ENCODE measurements at regions not wholly inside any gene's neighbourhood (a gene's known extent, or its start where the extent isn't known, plus 50 kb on each side); places are given as distances from the start of the nearest gene placed in this dataset.

DNA sequence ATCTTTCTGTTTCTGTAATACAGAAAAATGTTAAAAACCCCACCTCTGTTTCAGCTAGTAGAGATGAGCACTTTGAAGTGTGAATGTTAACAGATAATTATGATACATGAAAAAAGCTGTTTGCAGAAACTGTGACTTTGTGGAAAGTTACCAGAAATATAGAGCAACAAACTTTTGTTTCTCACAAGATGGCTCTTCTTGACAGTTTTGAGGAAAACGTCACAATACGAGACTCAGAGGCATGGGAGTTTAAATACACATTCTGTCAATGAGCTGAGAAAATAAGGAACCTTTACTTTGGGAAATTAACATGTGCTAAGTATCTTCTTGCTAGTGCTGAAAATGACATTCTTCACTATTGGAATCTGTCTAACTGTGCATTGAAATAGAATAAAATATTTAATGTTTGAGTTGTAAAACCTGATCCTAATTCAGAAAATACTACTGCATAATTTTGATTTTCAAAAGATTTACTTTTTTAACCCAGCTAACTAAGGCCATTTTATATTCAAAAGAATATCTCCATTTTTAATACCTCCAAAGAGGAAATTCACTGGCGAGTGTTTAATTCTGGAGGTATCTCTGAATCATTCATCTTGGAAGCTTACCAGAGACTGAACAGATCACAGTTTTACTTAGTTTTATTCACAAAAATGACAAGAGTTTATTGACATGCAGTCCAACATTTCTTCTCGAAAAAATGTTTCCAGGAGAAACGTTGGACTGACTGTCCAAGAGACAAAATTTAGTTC, 308.9 kb upstream of the LRFN5 start:
- H3K27ac ChIP-seq (ENCODE audit: low read depth, low read length) = no peak overlapping the region

GRCh38 chr14:41295734-41296133, 310.9 kb upstream of the LRFN5 start:
- no peaks in the 10 kb centered on the region for H3K27me3 ChIP-seq (ENCODE audit: control insufficient read depth, insufficient read depth, low read length)
- H3K27ac ChIP-seq (ENCODE audit: low read depth, low read length) = no peak overlapping the region
- no peaks in the 10 kb centered on the region for H3K9me3 ChIP-seq (ENCODE audit: control insufficient read depth, insufficient read depth, low read length)
- no peak overlapping the region for H3K9ac ChIP-seq (ENCODE audit: low read depth, low read length)
- H3K36me3 ChIP-seq (ENCODE audit: control insufficient read depth, insufficient read depth, low read length) = no peaks in the 10 kb centered on the region
- H3K4me3 ChIP-seq (ENCODE audit: low read depth, low read length) = no peak overlapping the region
- H3K4me1 ChIP-seq (ENCODE audit: control insufficient read depth, insufficient read depth, low read length) = peaks cover 4% of the 10 kb centered on the region

More for the DNA sequence above, 308.9 kb upstream of the LRFN5 start:
- Histone ChIP-seq H3K27me3 (ENCODE audit: control insufficient read depth, insufficient read depth, low read length) (no peaks in the 10 kb centered on the region), H3K4me3 (ENCODE audit: low read depth, low read length) (no peak overlapping the region), H3K36me3 (ENCODE audit: control insufficient read depth, insufficient read depth, low read length) (no peaks in the 10 kb centered on the region), H3K9me3 (ENCODE audit: control insufficient read depth, insufficient read depth, low read length) (no peaks in the 10 kb centered on the region), H3K4me1 (ENCODE audit: control insufficient read depth, insufficient read depth, low read length) (peaks cover 19% of the 10 kb centered on the region), H3K9ac (ENCODE audit: low read depth, low read length) (no peak overlapping the region)

- Histone ChIP-seq H3K27me3 (ENCODE audit: control insufficient read depth, insufficient read depth, low read length) (no peaks in the 10 kb centered on the region), H3K9me3 (ENCODE audit: control insufficient read depth, insufficient read depth, low read length) (no peaks in the 10 kb centered on the region), H3K9ac (ENCODE audit: low read depth, low read length) (no peak overlapping the region), H3K36me3 (ENCODE audit: control insufficient read depth, insufficient read depth, low read length) (no peaks in the 10 kb centered on the region), H3K27ac (ENCODE audit: low read depth, low read length) (no peak overlapping the region), H3K4me3 (ENCODE audit: low read depth, low read length) (no peak overlapping the region), H3K4me1 (ENCODE audit: control insufficient read depth, insufficient read depth, low read length) (no peaks in the 10 kb centered on the region)
Observed at GRCh38 chr14:41289025-41289424, 317.7 kb upstream of the LRFN5 start.

GRCh38 chr14:41285186-41285748, 321.4 kb upstream of the LRFN5 start:
- Histone ChIP-seq H3K36me3 (ENCODE audit: control insufficient read depth, insufficient read depth, low read length) (no peaks in the 10 kb centered on the region), H3K27ac (ENCODE audit: low read depth, low read length) (no peak overlapping the region), H3K4me3 (ENCODE audit: low read depth, low read length) (no peak overlapping the region), H3K9ac (ENCODE audit: low read depth, low read length) (no peak overlapping the region), H3K9me3 (ENCODE audit: control insufficient read depth, insufficient read depth, low read length) (no peaks in the 10 kb centered on the region), H3K27me3 (ENCODE audit: control insufficient read depth, insufficient read depth, low read length) (no peaks in the 10 kb centered on the region), H3K4me1 (ENCODE audit: control insufficient read depth, insufficient read depth, low read length) (no peaks in the 10 kb centered on the region)

DNA sequence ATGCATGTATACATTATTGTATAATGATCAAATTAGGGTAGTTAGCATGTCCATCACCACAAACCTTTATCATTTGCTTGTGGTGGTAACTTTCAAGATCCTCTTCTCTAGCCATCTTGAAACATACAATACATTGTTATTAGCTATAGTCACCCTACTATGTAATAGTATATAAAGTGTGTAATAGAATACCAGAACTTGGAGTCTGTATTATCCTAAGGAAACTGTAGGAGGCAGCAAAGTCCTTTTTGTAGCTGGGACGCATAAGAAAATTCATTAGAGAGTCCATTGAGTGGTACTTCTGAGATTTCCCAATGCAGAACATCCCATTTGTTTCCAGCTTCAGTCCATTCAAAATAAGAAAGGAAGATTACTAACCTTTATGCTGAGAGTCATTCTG, 325.9 kb upstream of the LRFN5 start:
- Histone ChIP-seq H3K27ac (ENCODE audit: low read depth, low read length) (no peak overlapping the region), H3K9me3 (ENCODE audit: control insufficient read depth, insufficient read depth, low read length) (no peaks in the 10 kb centered on the region), H3K9ac (ENCODE audit: low read depth, low read length) (no peak overlapping the region), H3K27me3 (ENCODE audit: control insufficient read depth, insufficient read depth, low read length) (no peaks in the 10 kb centered on the region), H3K36me3 (ENCODE audit: control insufficient read depth, insufficient read depth, low read length) (no peaks in the 10 kb centered on the region), H3K4me1 (ENCODE audit: control insufficient read depth, insufficient read depth, low read length) (no peaks in the 10 kb centered on the region), H3K4me3 (ENCODE audit: low read depth, low read length) (no peak overlapping the region)

DNA sequence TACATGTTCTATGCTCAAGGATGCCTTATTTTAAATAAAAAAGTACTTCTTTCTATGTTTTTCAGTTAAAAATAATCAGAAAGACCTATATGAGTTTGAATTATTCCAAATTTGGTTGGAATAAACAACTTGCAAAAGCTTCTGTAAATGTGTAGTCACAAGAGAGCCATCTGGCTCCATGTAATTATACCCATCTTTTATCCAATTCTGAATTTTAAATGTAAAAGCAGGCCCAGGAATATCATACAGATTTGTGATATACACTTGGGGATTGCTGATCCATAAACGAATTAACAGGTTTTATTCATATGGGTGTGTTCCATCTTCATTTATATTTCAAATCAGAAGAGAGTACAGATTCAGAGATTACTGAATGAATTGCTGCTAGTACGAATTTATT, 329.2 kb upstream of the LRFN5 start:
- H3K9ac ChIP-seq (ENCODE audit: low read depth, low read length) = no peak overlapping the region
- H3K27me3 ChIP-seq (ENCODE audit: control insufficient read depth, insufficient read depth, low read length) = no peaks in the 10 kb centered on the region
- H3K36me3 ChIP-seq (ENCODE audit: control insufficient read depth, insufficient read depth, low read length) = no peaks in the 10 kb centered on the region
- H3K4me1 ChIP-seq (ENCODE audit: control insufficient read depth, insufficient read depth, low read length) = no peaks in the 10 kb centered on the region
- no peak overlapping the region for H3K27ac ChIP-seq (ENCODE audit: low read depth, low read length)
- no peak overlapping the region for H3K4me3 ChIP-seq (ENCODE audit: low read depth, low read length)
- H3K9me3 ChIP-seq (ENCODE audit: control insufficient read depth, insufficient read depth, low read length) = no peaks in the 10 kb centered on the region

DNA sequence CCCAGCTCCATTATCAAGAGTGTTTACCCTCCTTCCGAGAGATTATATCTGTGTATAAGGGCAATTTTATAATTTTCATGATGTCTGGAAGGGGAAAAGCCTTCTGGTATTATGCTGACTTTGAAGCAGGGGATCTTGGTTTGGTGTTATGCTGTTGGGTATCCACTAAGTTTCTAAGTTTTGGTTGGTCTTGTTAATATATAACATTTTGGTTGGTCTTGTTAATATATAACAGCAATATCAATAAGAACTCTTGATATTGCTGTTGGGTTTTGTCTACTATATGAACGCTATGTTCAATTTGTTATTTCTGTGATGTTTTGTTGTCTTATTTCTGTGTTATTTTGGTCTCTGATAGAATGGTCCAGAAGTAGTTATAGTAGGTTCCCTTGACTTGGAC, 349.2 kb upstream of the LRFN5 start:
- Histone ChIP-seq H3K4me3 (ENCODE audit: low read depth, low read length) (no peak overlapping the region), H3K9ac (ENCODE audit: low read depth, low read length) (no peak overlapping the region), H3K27me3 (ENCODE audit: control insufficient read depth, insufficient read depth, low read length) (no peaks in the 10 kb centered on the region), H3K9me3 (ENCODE audit: control insufficient read depth, insufficient read depth, low read length) (peaks cover 15% of the 10 kb centered on the region; the same call in 1 of the 2 replicates), H3K27ac (ENCODE audit: low read depth, low read length) (no peak overlapping the region), H3K4me1 (ENCODE audit: control insufficient read depth, insufficient read depth, low read length) (no peaks in the 10 kb centered on the region), H3K36me3 (ENCODE audit: control insufficient read depth, insufficient read depth, low read length) (no peaks in the 10 kb centered on the region)

GRCh38 chr14:41235466-41235865, 371.2 kb upstream of the LRFN5 start:
- no peak overlapping the region for H3K27ac ChIP-seq (ENCODE audit: low read depth, low read length)
- H3K4me1 ChIP-seq (ENCODE audit: control insufficient read depth, insufficient read depth, low read length) = no peaks in the 10 kb centered on the region
- H3K4me3 ChIP-seq (ENCODE audit: low read depth, low read length) = no peak overlapping the region
- no peak overlapping the region for H3K9ac ChIP-seq (ENCODE audit: low read depth, low read length)
- no peaks in the 10 kb centered on the region for H3K36me3 ChIP-seq (ENCODE audit: control insufficient read depth, insufficient read depth, low read length)
- H3K27me3 ChIP-seq (ENCODE audit: control insufficient read depth, insufficient read depth, low read length) = no peaks in the 10 kb centered on the region
- no peaks in the 10 kb centered on the region for H3K9me3 ChIP-seq (ENCODE audit: control insufficient read depth, insufficient read depth, low read length)

GRCh38 chr14:41230683-41231082, 376.0 kb upstream of the LRFN5 start:
- H3K27me3 ChIP-seq (ENCODE audit: control insufficient read depth, insufficient read depth, low read length) = no peaks in the 10 kb centered on the region
- H3K27ac ChIP-seq (ENCODE audit: low read depth, low read length) = no peak overlapping the region
- H3K9ac ChIP-seq (ENCODE audit: low read depth, low read length) = no peak overlapping the region
- no peaks in the 10 kb centered on the region for H3K4me1 ChIP-seq (ENCODE audit: control insufficient read depth, insufficient read depth, low read length)
- no peaks in the 10 kb centered on the region for H3K9me3 ChIP-seq (ENCODE audit: control insufficient read depth, insufficient read depth, low read length)
- no peaks in the 10 kb centered on the region for H3K36me3 ChIP-seq (ENCODE audit: control insufficient read depth, insufficient read depth, low read length)
- H3K4me3 ChIP-seq (ENCODE audit: low read depth, low read length) = no peak overlapping the region

- H3K9me3 ChIP-seq (ENCODE audit: control insufficient read depth, insufficient read depth, low read length) = no peaks in the 10 kb centered on the region
- H3K9ac ChIP-seq (ENCODE audit: low read depth, low read length) = no peak overlapping the region
- no peaks in the 10 kb centered on the region for H3K36me3 ChIP-seq (ENCODE audit: control insufficient read depth, insufficient read depth, low read length)
- H3K4me3 ChIP-seq (ENCODE audit: low read depth, low read length) = no peak overlapping the region
- no peak overlapping the region for H3K27ac ChIP-seq (ENCODE audit: low read depth, low read length)
- H3K4me1 ChIP-seq (ENCODE audit: control insufficient read depth, insufficient read depth, low read length) = no peaks in the 10 kb centered on the region
- no peaks in the 10 kb centered on the region for H3K27me3 ChIP-seq (ENCODE audit: control insufficient read depth, insufficient read depth, low read length)
Observed at GRCh38 chr14:41229824-41230223, 376.9 kb upstream of the LRFN5 start.

- no peaks in the 10 kb centered on the region for H3K9me3 ChIP-seq (ENCODE audit: control insufficient read depth, insufficient read depth, low read length)
- no peak overlapping the region for H3K9ac ChIP-seq (ENCODE audit: low read depth, low read length)
- H3K36me3 ChIP-seq (ENCODE audit: control insufficient read depth, insufficient read depth, low read length) = no peaks in the 10 kb centered on the region
- H3K4me1 ChIP-seq (ENCODE audit: control insufficient read depth, insufficient read depth, low read length) = no peaks in the 10 kb centered on the region
- H3K27ac ChIP-seq (ENCODE audit: low read depth, low read length) = no peak overlapping the region
- no peaks in the 10 kb centered on the region for H3K27me3 ChIP-seq (ENCODE audit: control insufficient read depth, insufficient read depth, low read length)
- H3K4me3 ChIP-seq (ENCODE audit: low read depth, low read length) = no peak overlapping the region
Observed at GRCh38 chr14:41225433-41225832, 381.2 kb upstream of the LRFN5 start.

Measured in HUES48 (cell line).